Left hindlimb (tissue), 1 donor: ENCODE measurements at regions not wholly inside any gene's neighbourhood (a gene's known extent, or its start where the extent isn't known, plus 50 kb on each side); places are given as distances from the start of the nearest gene placed in this dataset.
"Not testable (repeated sequence)": the region's sequence is repeated elsewhere in the genome, so short reads cannot be mapped to it uniquely, and the experiment has no call there.

ENCODE experiments used
- DNase-seq: peaks from one replicate; pipeline ENCODE4 v3.0.0-alpha.2; 2018

DNA sequence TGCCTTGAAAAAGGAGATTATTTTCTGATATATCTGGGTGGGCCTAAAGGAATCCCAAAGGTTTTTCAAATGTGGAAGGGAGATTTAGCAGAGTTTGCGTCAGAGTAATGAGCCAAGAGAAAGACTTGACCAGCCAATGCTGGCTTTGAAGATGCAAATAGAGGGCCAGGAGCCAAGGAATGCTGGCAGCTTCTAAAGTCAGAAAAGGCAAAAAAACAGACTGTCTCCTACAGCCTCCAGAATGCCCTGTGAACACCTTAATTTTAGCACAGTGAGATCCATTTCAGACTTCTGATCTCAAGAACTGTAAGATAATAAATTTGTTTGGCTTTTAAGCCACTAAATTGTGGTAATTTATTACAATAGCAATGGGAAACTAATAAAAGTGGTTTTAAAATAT, 122.6 kb upstream of the FREM1 start:
- no peak for DNase-seq

DNA sequence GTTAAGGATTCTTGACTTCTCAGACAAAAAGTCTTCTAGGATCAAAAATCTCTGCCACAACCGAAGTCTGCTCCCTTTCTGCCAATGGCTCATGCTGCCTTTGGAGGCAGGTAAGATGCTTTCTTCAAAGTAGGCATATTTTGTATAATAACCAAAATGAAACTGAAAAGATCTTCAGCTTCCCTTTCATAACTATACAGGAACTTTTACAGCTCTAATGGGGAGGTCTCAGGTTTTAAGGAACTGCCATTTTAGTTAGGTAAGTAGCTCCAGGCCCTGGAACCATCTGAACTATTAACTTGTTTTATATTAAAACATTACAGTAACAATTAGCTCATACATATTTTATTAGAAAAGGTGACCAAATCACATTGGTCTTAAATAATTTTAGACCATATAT, 110.9 kb upstream of the FREM1 start:
- DNase-seq = no peak

DNA sequence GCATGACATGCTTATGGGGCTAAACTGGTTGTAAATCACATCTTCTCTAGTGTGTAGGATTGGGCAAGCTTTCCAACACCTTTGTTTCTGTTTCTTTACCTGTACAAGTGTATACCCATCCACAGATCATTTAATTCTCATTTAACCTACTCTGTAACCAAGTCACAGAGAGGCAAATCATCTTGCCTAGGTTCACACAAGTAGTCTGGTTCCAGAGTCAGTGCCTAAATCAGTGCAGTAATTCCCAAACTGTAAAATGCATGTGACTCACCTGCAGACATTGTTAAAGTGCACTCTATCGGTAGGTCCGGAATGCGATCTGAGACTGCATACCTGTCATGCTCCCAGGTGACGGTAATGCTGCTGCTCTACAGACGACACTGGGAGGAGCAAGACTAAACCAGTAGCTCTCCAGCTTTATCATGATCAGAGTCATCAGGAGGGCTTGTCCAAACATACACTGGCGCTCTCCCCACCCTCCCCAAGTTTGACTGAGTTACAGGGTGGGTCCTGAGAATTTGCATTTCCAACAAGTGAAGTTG, 107.9 kb upstream of the FREM1 start:
- no peak for DNase-seq

DNA sequence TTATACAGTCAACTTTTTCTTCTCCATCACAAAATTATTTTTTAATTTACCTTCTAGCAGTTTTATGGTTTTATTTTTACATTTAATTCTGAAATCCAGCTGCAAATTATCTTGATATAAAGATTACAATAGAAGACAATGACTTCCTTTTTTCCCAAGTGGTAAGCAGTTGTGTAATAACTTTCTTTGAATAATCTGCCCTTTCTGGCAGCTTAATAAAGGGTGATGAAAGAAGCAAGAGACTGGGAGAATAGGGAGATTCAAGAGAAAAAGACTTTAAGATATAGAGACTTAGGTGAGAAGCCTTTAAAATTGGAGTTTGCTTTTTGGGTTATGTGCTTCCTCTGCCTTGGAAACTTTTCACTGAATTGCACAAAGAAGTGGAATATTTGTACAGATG, 100.4 kb upstream of the FREM1 start:
- DNase-seq = no peak

DNA sequence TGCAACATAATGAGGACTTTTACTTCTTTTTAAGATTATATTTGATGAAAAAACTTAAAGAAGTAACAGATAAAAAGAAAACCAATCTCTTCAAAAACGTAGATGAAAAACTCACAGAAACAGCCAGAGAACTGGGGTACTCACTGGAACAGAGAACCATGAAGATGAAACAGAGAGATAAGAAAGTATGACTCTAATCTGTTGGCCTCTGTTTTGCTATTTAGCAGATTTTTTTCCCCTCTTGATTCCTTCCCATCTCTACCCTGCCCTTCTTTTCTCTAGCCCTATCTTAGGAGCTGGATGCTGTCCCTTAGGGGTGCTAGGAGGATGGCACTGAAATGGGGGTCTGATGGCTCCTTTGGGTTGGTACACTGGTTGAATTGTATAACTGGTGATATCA, 97.5 kb upstream of the FREM1 start:
- no peak for DNase-seq

DNA sequence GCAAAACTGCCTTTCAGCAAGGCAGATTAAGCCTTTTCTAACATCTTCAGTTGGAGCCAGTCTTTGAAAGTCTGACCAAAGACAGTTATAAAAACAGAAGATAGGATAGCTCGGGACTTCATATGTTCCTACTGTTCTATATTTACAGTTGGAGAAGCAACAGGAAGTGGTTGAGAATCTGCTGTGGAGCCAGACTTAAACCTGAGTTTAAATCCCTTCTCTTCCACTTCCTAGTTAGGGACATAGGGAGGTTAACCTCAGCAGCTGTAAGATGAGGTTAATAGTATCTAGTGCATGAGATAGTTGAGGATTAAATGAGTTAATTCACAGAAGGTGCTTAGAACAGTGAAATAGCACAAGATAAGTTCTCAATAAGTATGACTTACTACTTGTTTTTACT, 84.5 kb upstream of the FREM1 start:
- no peak for DNase-seq

DNA sequence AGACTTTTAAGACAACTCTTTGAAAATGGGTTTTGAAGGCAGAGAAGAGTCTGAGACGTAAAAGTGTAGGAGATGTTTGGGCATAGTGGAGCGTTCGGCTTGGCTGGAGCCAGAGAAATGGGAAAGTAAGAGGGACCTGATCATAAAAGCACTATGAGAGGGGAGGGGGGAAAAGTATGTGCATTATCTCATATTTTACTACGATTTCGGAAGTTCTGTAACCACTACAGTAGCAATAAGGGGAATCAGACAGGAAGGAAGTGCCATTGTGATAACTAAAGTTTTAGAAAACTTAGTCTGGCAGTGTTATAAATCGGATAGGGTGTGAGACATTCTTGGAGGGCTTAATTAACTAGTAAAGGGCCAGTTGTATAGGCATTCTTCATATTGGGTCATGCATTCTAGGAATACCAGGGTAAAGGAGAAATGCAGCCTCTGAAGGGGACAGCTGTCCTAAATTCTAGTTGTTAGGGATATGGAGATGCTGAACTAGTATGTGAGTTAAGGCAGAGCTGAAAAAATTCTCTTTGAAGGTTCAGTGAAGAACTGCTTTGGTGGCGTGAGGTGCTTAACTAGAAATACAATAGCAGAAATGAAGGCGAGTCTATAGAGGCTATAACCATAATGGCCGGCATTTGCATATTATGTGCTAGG, 83.8 kb upstream of the FREM1 start:
- DNase-seq = no peak

DNA sequence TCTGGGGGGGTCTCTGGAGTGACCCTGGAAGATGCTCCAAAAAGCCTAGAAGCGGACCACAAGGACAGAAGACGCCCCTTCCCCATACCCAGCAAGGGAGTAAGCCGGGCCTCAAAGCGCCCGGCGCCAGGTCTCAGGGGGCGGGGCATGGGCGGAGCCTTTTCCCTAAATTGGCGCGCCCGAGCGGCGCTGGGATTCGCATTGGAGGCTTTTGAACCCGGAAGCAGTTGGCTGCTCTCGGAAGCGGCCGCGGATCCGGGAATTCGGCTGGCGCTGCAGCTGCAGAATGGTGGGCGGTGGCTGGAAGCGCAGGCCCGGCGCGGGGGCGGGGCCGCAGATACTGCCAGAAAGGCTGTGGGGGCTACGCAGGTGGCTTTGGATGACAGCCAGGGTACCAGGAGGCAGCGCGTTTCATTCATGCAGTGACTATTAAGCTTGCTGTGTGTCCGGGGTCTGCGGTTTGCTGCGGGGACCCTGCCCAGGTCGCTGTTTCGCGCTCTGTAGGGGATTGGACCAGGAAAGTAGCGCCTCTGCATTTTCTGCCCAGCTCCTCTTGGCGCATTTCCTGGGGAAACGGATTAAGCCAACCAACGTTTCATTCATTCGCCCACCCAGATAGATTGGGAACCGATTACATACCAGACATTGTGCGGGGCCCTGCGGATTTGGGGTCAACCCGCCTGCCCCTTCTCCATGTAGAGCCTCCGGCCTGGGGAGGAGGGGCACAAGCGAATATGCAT, 83.0 kb upstream of the FREM1 start:
- DNase-seq = peak; percentile 94

DNA sequence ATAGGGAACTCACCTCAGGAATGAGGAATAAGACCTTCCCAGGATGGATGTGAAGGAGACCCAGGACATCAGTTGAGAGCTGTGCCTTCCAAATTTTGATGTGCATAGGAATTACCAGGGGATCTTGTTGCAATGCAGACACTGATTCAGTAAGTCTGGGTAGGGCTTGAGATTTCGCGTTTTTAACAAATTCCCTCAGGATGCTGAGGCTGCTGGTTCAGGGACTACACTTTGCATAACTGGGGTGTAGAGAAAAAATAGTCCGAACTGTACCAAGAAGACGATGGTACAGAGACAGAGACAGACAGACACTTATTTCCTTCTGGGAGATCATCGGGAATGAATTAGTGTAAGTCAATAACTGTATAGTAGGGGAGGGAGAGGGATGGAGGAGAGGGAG, 82.3 kb upstream of the FREM1 start:
- no peak for DNase-seq

DNA sequence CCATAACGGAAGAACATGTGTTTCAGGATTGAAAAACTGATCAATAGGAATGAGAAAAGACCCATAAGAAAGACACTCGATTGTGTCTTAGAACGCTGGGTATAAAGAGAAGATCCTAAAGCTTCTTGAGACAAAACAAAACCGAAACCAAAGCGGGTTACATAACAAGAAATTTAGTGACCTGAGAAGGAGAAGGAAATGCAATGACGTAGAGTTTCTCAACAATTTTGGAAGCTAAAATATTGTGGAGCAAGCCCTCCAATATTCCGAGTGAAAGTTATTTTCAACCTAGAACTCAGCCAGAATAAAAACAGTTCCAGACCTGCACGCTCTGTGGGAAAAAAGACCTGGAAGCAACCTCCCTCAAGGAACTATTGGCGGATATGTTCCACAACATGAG, 81.9 kb upstream of the FREM1 start:
- DNase-seq = no peak

DNA sequence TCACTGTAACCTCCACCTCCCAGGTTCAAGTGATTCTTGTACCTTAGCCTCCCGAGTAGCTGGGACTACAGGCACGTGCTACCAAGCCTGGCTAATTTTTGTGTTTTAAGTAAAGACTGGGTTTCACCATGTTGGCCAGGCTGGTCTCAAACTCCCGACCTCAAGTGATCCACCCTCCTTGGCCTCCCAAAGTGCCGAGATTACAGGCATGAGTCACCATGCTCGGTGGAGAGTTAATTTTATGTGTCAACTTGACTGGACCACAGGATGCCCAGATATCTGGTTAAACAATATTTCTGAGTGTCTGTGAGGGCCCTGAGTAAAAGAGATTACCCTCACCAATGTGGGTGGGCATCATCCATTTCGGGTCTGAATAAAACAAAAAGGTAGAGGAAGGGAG, 80.4 kb upstream of the FREM1 start:
- DNase-seq = not testable (repeated sequence)

DNA sequence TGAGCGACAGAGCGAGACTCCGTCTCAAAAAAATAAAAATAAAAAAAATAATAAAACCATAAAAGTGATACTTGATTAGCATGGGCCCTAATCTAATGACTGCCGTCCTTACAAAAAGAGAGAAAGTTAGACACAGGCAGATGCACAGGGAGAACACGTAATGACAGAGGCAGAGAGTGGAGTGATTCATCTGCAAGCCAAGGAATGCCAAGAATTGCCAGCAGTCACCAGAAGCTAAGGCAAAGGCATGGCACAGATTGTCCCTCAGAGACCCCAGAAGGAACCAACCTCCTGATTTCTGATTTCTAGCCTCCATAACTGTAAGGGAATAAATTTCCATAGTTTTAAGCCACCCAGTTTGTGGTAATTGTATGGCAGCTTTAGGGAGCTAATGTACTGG, 79.6 kb upstream of the FREM1 start:
- DNase-seq = no peak

DNA sequence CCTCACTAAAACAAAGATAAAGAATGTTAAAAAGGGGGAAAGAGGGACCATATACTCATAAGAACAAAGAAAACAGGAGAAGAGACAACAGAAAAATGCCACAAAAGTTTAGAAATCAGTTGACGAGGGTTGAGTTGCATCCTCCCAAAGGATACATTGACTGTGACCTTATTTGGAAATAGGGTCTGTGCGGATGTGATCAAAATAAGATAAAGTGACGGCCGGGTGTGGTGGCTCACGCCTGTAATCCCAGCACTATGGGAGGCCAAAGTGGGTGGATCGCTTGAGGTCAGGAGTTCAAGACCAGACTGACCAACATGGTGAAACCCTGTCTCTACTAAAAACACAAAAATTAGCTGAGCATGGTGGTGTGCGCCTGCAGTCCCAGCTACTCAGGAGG, 79.1 kb upstream of the FREM1 start:
- DNase-seq = not testable (repeated sequence)

DNA sequence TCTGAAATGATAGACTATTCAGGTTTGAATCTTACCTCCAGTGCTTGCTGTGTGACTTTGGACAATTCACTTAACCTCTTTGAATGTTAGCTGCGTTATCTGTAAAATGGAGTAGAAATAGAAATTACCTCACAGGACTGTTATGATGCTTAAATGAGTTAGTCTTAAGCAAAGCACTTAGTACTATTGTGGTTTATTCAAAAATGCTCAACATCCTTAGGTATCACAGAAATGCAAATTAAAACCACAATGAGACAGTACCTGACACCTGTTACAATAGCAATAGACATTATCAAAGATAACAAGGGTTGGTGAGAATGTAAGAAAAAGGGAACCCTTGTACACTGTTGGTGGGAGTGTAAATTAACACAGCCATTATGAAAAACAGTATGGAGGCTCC, 77.6 kb upstream of the FREM1 start:
- no peak for DNase-seq

DNA sequence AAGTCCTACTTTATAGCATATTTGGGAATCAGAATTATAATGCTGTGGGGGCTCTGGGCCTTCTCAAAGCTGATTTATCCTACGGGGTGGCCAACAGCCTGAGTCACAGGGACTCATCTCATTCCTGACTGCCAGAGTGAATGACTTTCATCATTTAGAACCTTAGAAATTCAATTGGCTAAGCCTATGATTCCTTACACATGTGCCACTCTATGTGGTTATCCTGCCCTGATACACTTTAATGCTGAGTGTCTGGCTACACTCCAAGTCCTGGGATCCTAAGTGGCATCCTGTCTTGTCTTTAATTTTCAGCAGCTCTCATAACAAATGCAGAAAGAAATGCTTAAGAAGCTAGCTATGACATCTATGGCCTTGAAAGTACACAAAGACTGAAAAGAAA, 75.2 kb upstream of the FREM1 start:
- DNase-seq = no peak

DNA sequence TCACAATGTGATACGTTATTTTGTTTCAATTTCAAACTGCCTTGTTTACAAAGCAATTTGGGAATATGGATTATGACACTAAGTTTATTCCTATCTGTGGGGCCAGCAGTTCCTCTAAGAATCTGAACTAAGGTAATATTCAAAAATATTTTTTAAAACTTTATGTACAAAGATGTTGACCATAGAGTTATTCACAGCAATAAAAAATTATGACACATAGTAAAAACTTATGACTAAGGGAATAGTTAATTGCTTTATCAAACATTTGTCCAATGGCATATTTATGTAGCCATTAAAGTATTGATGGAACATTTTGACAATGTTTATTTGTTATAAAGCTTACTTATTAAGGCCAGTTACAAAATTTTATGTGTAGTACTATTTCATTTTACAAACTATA, 73.4 kb upstream of the FREM1 start:
- DNase-seq = no peak

DNA sequence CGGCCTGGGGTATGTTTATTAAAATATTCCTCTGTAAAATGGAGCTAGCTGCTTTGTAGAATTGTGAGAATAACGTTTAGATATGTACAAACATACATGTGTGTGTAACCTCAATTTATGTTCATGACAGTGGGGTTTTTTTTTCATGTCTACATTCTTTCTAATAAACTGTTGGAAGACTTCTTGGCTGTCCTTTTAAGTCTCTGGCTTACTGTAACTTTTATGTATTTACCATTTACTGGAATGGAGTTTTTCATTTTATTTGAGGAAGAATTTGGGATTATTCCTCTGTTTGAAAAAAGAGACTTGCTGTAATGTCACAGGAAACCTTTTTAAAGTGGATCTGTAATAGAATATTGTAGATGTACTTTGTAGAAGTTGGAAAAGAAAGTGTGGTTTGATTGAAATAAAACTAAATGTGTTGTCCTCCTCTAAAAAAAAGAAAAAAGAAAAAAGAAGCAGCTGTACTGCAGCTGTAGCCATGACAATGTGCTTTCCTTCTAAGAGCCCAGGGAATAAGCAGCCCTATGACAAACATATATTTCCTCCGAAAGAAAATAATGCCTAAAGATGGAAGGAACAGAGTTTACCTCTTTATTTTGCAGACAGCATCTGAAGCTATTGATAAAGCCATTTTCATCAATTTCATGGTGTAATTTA, 71.2 kb upstream of the FREM1 start:
- no peak for DNase-seq

DNA sequence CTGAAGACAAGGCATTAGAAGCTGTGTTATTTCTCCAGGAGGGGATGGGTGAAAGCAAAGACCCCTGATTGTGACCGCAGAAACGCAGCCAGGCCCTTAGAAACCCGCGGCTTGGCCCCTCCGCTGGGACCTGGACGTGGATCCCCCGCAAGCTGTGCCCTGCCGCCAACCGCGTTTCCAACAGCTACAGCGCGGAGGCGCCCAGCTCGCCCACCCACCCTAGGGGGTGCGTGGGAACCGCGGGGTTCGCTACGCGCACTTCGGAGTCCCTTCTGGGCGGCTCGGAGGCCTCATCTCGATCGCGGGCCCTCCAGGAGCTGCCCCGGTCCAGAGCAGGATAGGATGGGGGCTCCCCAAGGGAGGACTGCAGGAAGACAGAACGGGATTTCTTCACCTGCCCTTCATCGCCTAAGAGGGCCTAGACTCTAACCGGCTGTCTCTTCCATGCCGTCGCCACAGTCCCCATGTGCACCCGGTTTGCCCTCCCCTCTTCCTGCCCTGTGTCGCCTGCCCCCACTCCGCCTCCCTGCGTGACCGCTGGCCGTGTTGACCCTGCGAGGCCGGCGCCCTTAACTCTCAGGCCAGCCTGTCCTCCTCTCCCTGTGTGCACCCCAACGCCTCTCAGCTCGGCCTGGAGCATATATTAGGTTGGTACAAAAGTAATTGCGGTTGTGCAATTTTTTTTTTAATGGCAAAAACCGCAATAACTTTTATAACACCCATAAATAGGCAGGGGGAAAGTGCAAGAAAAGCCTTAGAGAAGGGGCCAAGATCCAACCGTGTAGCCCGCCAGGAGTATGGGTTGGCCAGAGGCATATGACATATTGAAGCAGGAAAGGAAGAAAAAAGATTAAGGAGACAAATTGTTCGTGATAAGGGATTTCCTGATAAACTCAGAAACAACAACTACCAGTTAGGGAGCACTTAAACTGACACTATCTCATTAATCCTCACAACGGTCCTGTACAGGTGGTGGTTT, 68.1 kb upstream of the FREM1 start:
- DNase-seq = no peak

DNA sequence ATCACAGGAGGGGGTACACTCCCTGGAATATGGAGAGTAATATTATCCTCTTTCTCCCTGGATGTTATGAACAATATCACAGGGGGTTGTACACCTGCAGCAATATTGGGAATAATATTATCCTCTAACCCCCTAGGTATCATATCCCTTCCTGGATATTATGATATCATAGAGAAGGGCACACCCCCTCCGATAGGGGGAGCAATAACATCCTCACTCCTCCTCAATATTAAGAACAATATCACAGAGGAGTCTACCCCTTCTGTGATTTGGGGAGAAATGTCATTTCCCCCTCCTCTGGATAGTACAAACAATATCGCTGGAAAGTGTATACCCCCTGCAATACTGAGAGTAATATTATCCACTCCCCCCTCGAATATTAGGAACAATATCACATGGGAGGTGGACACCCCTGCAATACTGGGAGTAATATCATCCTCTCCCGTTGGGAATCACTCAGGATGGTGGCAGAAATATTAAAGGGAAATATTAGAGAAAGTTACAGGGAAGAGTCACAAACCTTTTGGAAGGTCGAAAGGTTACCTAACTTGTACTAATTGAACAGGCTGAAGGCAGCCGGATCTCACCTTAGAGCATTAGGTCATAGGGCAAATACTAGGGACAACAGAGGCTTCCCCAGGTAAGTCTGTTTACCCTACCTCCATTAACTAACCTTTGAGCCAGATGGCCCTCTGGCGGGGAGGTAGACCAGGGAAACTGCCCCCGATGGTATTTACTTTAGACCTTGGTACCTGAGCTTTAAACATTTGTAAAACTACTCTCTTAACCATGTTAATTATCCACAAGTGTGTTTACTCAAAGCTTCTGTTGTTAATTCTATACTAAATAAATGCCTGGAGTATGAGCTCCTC, 57.5 kb upstream of the FREM1 start:
- DNase-seq = no peak

DNA sequence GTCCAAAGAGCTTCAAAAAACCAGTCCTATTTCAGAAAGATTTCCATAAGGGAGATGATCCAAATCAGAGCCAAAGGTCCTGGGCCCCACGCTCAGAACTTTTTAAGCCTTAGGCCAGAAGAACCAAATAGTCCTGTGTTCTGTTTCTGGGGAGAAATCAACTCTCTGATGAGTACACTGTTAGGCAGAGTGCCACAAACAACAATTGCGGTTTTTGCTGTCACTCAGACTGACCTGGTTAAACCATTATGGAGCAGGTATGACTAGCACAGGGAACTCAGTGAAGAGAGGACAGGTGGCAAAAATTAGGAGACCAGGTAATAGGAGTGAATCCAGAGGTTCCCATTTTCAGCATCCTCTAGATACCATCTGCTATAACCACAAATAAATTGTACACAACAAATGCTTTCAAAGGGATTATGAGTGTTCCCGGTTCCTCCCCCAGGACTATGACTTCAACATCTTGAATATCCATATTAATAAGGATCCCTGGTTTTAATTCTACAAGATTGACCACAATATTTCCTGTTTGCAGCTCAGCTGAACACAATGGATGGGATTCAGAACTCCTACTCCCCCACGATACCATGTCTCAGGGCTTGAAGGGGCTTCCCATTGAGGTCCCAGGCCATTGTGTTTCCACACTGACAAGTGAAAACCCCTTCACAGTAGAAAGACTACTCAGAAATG, 52.1 kb upstream of the FREM1 start:
- DNase-seq = no peak

DNA sequence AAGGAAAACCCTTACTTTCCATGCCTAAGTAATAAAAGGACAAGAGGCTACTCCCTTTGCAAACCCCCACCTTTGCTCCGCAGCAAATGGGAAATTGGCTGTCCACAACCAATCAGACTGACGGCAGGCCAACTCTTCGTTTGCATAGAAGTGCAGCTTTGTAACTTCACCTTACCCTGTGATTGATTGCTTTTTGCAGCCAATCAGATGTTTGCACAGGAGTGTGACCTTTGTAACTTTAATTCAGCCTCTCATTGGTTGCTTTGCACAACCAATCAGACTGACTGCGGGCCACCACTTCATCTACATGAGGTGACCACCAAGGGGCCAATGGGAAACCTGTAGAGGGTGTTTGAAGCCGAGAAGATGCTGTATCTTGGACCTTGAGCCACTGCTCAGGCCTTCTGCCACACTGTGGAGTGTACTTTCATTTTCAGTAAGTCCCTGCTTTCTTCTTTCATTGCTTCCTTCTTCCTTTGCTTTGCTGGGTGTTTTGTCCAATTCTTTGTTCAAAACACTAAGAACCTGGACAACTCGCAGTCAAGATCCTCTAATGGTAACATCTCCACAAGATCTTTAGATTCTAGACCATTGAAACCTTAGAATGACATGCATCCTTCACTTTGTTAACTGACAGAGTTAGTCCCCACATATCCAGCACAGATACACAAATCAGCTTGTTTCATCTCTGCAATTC, 51.3 kb upstream of the FREM1 start:
- DNase-seq = no peak
